ENCODE measurements at regions not wholly inside any gene's neighbourhood (a gene's known extent, or its start where the extent isn't known, plus 50 kb on each side); places are given as distances from the start of the nearest gene placed in this dataset.
A peak's percentile ranks its signal among the peaks of the same experiment; 100 is the strongest.
"Not testable (repeated sequence)": the region's sequence is repeated elsewhere in the genome, so short reads cannot be mapped to it uniquely, and the experiment has no call there.

DNA sequence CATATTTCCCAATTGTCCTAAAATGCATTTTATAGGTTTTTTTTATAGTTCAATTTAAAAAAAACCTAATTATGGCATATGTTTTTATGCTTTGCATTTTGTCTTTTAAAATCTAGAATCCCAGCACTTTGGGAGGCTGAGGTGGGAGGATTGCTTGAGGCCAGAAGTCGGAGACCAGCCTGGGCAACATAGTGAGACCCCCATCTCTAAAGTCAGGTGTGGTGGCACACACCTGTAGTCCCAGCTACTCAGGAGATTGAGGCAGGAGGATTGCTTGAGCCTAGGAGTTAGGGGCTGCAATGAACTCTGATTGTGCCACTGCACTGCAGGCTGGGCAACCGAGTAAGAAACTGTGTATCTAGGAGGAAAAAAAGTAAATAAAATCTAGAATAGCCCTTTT lies 137.2 kb upstream of the POU3F1 start:
- Mint-ChIP-seq H3K36me3 (ENCODE audit: unreplicated experiment) (no peaks in the 10 kb centered on the region), H3K27ac (ENCODE audit: unreplicated experiment) (no peak overlapping the region), H3K4me1 (ENCODE audit: unreplicated experiment) (peaks cover 20% of the 10 kb centered on the region), H3K9me3 (ENCODE audit: unreplicated experiment) (peaks cover 4% of the 10 kb centered on the region), H3K27me3 (ENCODE audit: unreplicated experiment) (peaks cover 5% of the 10 kb centered on the region), H3K4me3 (ENCODE audit: unreplicated experiment) (no peak overlapping the region)
- DNase-seq (ENCODE audit: extremely low spot score, unreplicated experiment) = no peak
- TF ChIP-seq, protein P1, sequence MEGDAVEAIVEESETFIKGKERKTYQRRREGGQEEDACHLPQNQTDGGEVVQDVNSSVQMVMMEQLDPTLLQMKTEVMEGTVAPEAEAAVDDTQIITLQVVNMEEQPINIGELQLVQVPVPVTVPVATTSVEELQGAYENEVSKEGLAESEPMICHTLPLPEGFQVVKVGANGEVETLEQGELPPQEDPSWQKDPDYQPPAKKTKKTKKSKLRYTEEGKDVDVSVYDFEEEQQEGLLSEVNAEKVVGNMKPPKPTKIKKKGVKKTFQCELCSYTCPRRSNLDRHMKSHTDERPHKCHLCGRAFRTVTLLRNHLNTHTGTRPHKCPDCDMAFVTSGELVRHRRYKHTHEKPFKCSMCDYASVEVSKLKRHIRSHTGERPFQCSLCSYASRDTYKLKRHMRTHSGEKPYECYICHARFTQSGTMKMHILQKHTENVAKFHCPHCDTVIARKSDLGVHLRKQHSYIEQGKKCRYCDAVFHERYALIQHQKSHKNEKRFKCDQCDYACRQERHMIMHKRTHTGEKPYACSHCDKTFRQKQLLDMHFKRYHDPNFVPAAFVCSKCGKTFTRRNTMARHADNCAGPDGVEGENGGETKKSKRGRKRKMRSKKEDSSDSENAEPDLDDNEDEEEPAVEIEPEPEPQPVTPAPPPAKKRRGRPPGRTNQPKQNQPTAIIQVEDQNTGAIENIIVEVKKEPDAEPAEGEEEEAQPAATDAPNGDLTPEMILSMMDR (IDR thresholded peaks at IDR 0.05) = no peak

DNA sequence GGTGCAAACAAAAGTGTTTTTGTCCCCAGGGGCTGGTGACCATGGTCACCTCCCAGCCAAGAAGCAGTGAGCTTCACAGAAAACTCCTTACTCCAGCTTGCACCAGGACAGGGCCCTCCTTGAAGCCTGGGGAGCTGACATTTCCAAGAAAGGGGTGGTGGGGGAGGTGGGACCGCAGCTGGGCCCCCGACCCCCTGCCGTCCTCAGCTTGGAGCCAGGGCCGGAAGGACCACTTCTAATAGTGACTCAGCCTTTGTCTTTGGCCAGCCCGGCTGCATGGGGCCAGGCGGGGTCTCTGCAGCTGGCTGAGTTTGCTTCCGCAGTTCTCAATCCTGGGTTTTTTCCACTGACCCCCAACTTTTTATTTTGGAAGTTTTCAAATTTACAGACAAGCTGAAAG lies 136.5 kb upstream of the POU3F1 start:
- Mint-ChIP-seq H3K9me3 (ENCODE audit: unreplicated experiment) (peaks cover 4% of the 10 kb centered on the region), H3K27ac (ENCODE audit: unreplicated experiment) (peak overlapping the region; percentile 12), H3K36me3 (ENCODE audit: unreplicated experiment) (no peaks in the 10 kb centered on the region), H3K27me3 (ENCODE audit: unreplicated experiment) (peaks cover 5% of the 10 kb centered on the region), H3K4me1 (ENCODE audit: unreplicated experiment) (peaks cover 20% of the 10 kb centered on the region), H3K4me3 (ENCODE audit: unreplicated experiment) (no peak overlapping the region)
- TF ChIP-seq, protein P1 (IDR thresholded peaks at IDR 0.05) = no peak
- no peak for DNase-seq (ENCODE audit: extremely low spot score, unreplicated experiment)

DNA sequence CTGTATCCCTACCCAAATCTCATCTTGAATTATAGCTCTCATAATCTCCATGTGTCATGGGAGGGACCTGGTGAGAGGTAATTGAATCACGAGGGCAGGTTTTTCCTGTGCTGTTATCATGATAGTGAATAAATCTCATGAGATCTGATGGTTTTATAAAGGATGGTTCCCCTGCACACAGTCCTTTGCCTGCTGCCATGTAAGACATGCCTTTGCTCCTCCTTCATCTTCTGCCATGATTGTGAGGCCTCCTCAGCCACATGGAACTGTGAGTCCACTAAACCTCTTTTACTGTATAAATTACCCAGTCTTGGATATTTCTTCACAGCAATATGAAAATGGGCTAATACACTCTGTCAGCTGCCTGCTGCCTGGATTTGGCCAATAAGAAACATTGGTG lies 133.8 kb upstream of the POU3F1 start:
- not testable (repeated sequence) for H3K27me3 Mint-ChIP-seq (ENCODE audit: unreplicated experiment); H3K9me3 Mint-ChIP-seq (ENCODE audit: unreplicated experiment); DNase-seq (ENCODE audit: extremely low spot score, unreplicated experiment); H3K27ac Mint-ChIP-seq (ENCODE audit: unreplicated experiment); H3K4me3 Mint-ChIP-seq (ENCODE audit: unreplicated experiment); H3K36me3 Mint-ChIP-seq (ENCODE audit: unreplicated experiment)
- H3K4me1 Mint-ChIP-seq (ENCODE audit: unreplicated experiment) = peaks cover 20% of the 10 kb centered on the region

DNA sequence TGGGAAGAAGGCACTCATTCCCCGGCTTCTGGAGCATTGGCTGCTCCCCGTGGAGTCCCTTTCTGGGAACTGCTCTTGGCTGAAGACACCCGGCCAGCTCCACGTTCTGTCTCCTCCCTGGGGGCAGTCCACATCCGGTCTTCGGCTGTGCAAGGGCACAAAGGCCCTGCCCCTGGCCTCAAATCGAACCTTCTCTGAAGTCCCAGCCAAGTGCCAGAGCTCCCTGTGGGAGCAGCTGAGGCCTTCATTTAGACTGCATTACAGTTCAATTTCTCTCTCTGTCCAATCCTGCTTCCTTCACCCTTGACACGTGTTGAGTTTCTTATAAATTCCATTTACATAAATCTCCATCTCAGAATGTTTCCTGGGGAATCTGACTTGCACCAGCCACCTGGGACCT lies 132.9 kb upstream of the POU3F1 start:
- DNase-seq (ENCODE audit: extremely low spot score, unreplicated experiment) = no peak
- Mint-ChIP-seq H3K4me1 (ENCODE audit: unreplicated experiment) (peaks cover 20% of the 10 kb centered on the region), H3K4me3 (ENCODE audit: unreplicated experiment) (no peak overlapping the region), H3K27ac (ENCODE audit: unreplicated experiment) (no peak overlapping the region), H3K27me3 (ENCODE audit: unreplicated experiment) (no peaks in the 10 kb centered on the region), H3K36me3 (ENCODE audit: unreplicated experiment) (no peaks in the 10 kb centered on the region), H3K9me3 (ENCODE audit: unreplicated experiment) (peaks cover 4% of the 10 kb centered on the region)
- TF ChIP-seq, protein P1 (IDR thresholded peaks at IDR 0.05) = no peak

DNA sequence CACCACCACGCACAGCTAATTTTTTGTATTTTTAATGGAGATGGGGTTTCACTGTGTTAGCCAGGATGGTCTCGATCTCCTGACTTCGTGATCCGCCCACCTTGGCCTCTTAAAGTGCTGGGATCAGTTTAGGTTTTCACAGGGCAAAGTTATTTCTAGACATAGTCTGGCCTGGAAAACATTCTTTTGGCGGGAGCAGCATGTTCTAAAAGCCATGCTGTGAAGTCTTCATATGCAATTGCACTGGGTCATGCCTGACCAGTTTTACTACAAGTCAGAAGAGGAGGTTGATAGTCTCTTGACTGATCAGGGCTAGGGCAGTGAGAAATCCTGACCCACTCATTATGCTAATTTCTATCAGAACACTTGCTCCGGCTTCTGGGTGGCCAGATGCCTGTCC lies 131.6 kb upstream of the POU3F1 start:
- no peak for DNase-seq (ENCODE audit: extremely low spot score, unreplicated experiment)
- Mint-ChIP-seq H3K9me3 (ENCODE audit: unreplicated experiment) (peaks cover 4% of the 10 kb centered on the region), H3K4me1 (ENCODE audit: unreplicated experiment) (peaks cover 14% of the 10 kb centered on the region), H3K4me3 (ENCODE audit: unreplicated experiment) (no peak overlapping the region), H3K27ac (ENCODE audit: unreplicated experiment) (no peak overlapping the region), H3K36me3 (ENCODE audit: unreplicated experiment) (no peaks in the 10 kb centered on the region), H3K27me3 (ENCODE audit: unreplicated experiment) (no peaks in the 10 kb centered on the region)
- TF ChIP-seq, protein P1 (IDR thresholded peaks at IDR 0.05) = no peak

DNA sequence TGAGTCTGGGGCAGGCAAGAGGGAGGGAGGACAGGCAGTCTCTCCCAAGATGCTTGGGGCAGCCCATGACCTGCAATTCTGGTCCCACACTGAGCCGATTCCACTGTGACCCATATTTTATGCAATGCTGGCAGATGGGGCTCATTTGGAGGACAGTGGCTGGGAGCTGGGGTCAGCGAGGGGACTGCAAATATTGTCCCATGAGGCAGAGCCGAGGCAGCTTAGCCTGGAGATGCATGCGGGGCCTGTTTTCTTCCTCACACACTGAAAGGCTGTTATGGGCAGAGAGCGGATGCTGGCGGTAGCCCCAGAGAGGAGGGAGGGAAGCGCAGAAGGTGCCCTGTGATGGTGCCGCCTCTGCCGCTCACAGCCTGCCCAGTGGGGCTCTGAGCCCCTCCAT lies 128.5 kb upstream of the POU3F1 start:
- no peaks in the 10 kb centered on the region for H3K36me3 Mint-ChIP-seq (ENCODE audit: unreplicated experiment)
- H3K27me3 Mint-ChIP-seq (ENCODE audit: unreplicated experiment) = no peaks in the 10 kb centered on the region
- no peak overlapping the region for H3K27ac Mint-ChIP-seq (ENCODE audit: unreplicated experiment)
- H3K4me3 Mint-ChIP-seq (ENCODE audit: unreplicated experiment) = no peak overlapping the region
- H3K4me1 Mint-ChIP-seq (ENCODE audit: unreplicated experiment) = peaks cover 7% of the 10 kb centered on the region
- TF ChIP-seq, protein P1 (IDR thresholded peaks at IDR 0.05) = no peak
- DNase-seq (ENCODE audit: extremely low spot score, unreplicated experiment) = no peak
- no peaks in the 10 kb centered on the region for H3K9me3 Mint-ChIP-seq (ENCODE audit: unreplicated experiment)

Measured in osteocyte (in vitro differentiated cells).